Non-pigmented ciliary epithelial cell (primary cell): ENCODE measurements at regions not wholly inside any gene's neighbourhood (a gene's known extent, or its start where the extent isn't known, plus 50 kb on each side); places are given as distances from the start of the nearest gene placed in this dataset.

ENCODE experiments used
- DNase-seq: peaks from one replicate; pipeline ENCODE4 v3.0.0-alpha.2; 2010; ENCODE audit warnings: low read depth

- no peak for DNase-seq
These were observed 348.7 kb downstream of the ZIC1 start for GRCh38 chr3:147757866-147758265.

- no peak for DNase-seq
These were observed 349.6 kb downstream of the ZIC1 start for GRCh38 chr3:147758771-147759170.

GRCh38 chr3:147760085-147760484 lies 350.9 kb downstream of the ZIC1 start:
- DNase-seq: no peak

- no peak for DNase-seq
These were observed 351.8 kb downstream of the ZIC1 start for GRCh38 chr3:147760941-147761340.

GRCh38 chr3:147773116-147773630 lies 364.0 kb downstream of the ZIC1 start:
- no peak for DNase-seq

- no peak for DNase-seq
These were observed 366.2 kb downstream of the ZIC1 start for GRCh38 chr3:147775411-147775810.

GRCh38 chr3:147775816-147776530 lies 366.8 kb downstream of the ZIC1 start:
- DNase-seq: no peak

GRCh38 chr3:147793841-147794240 lies 384.7 kb downstream of the ZIC1 start:
- no peak for DNase-seq

GRCh38 chr3:147794596-147794995 lies 385.4 kb downstream of the ZIC1 start:
- DNase-seq: no peak

GRCh38 chr3:147795418-147795817 lies 386.3 kb downstream of the ZIC1 start:
- no peak for DNase-seq

GRCh38 chr3:147797095-147797494 lies 387.9 kb downstream of the ZIC1 start:
- no peak for DNase-seq

- no peak for DNase-seq
These were observed 390.4 kb downstream of the ZIC1 start for GRCh38 chr3:147799601-147800000.

GRCh38 chr3:147807776-147808175 lies 398.6 kb downstream of the ZIC1 start:
- DNase-seq: no peak

GRCh38 chr3:147809206-147809605 lies 400.0 kb downstream of the ZIC1 start:
- DNase-seq: no peak

GRCh38 chr3:147812186-147812911 lies 403.2 kb downstream of the ZIC1 start:
- no peak for DNase-seq

GRCh38 chr3:147813256-147813655 lies 404.1 kb downstream of the ZIC1 start:
- no peak for DNase-seq

- no peak for DNase-seq
These were observed 407.6 kb downstream of the ZIC1 start for GRCh38 chr3:147816752-147817151.

GRCh38 chr3:147832611-147833010 lies 423.4 kb downstream of the ZIC1 start:
- no peak for DNase-seq

- DNase-seq: no peak
These were observed 427.2 kb downstream of the ZIC1 start for GRCh38 chr3:147836330-147836729.

- DNase-seq: no peak
These were observed 429.5 kb downstream of the ZIC1 start for GRCh38 chr3:147838652-147839051.

GRCh38 chr3:147843331-147843730 lies 434.2 kb downstream of the ZIC1 start:
- DNase-seq: no peak

GRCh38 chr3:147846293-147846692 lies 437.1 kb downstream of the ZIC1 start:
- no peak for DNase-seq

GRCh38 chr3:147846854-147847478 lies 437.8 kb downstream of the ZIC1 start:
- DNase-seq: no peak
